ENCODE measurements at regions not wholly inside any gene's neighbourhood (a gene's known extent, or its start where the extent isn't known, plus 50 kb on each side); places are given as distances from the start of the nearest gene placed in this dataset.

- DNase-seq (ENCODE audit: low read depth in 2 of 2) = no peak
Observed at GRCh38 chr1:36743286-36744005, 260.7 kb upstream of the CSF3R start.

- DNase-seq (ENCODE audit: low read depth in 2 of 2) = no peak
Observed at GRCh38 chr1:36741066-36741465, 258.4 kb upstream of the CSF3R start.

GRCh38 chr1:36740446-36740845 lies 257.7 kb upstream of the CSF3R start:
- DNase-seq (ENCODE audit: low read depth in 2 of 2) = no peak

GRCh38 chr1:36739703-36740289 lies 257.1 kb upstream of the CSF3R start:
- DNase-seq (ENCODE audit: low read depth in 2 of 2) = no peak

GRCh38 chr1:36738245-36738644 lies 255.5 kb upstream of the CSF3R start:
- no peak for DNase-seq (ENCODE audit: low read depth in 2 of 2)

- no peak for DNase-seq (ENCODE audit: low read depth in 2 of 2)
Observed at GRCh38 chr1:36737767-36738166, 255.1 kb upstream of the CSF3R start.

- DNase-seq (ENCODE audit: low read depth in 2 of 2) = no peak
Observed at GRCh38 chr1:36737038-36737555, 254.4 kb upstream of the CSF3R start.

GRCh38 chr1:36735939-36736730 lies 253.4 kb upstream of the CSF3R start:
- no peak for DNase-seq (ENCODE audit: low read depth in 2 of 2)

- DNase-seq (ENCODE audit: low read depth in 2 of 2) = no peak
Observed at GRCh38 chr1:36735436-36735835, 252.7 kb upstream of the CSF3R start.

- DNase-seq (ENCODE audit: low read depth in 2 of 2) = no peak
Observed at GRCh38 chr1:36734356-36734755, 251.6 kb upstream of the CSF3R start.

GRCh38 chr1:36733748-36734147 lies 251.0 kb upstream of the CSF3R start:
- DNase-seq (ENCODE audit: low read depth in 2 of 2) = no peak

GRCh38 chr1:36732015-36732356 lies 249.3 kb upstream of the CSF3R start:
- no peak for DNase-seq (ENCODE audit: low read depth in 2 of 2)

GRCh38 chr1:36731226-36732014 lies 248.7 kb upstream of the CSF3R start:
- DNase-seq (ENCODE audit: low read depth in 2 of 2) = no peak

GRCh38 chr1:36730599-36730998 lies 247.9 kb upstream of the CSF3R start:
- DNase-seq (ENCODE audit: low read depth in 2 of 2) = no peak

- no peak for DNase-seq (ENCODE audit: low read depth in 2 of 2)
Observed at GRCh38 chr1:36729716-36730510, 247.2 kb upstream of the CSF3R start.

GRCh38 chr1:36729289-36729688 lies 246.6 kb upstream of the CSF3R start:
- no peak for DNase-seq (ENCODE audit: low read depth in 2 of 2)

GRCh38 chr1:36728846-36729245 lies 246.1 kb upstream of the CSF3R start:
- no peak for DNase-seq (ENCODE audit: low read depth in 2 of 2)

- DNase-seq (ENCODE audit: low read depth in 2 of 2) = no peak
Observed at GRCh38 chr1:36728051-36728450, 245.3 kb upstream of the CSF3R start.

- DNase-seq (ENCODE audit: low read depth in 2 of 2) = no peak
Observed at GRCh38 chr1:36725151-36725550, 242.4 kb upstream of the CSF3R start.

- DNase-seq (ENCODE audit: low read depth in 2 of 2) = no peak
Observed at GRCh38 chr1:36723813-36724212, 241.1 kb upstream of the CSF3R start.

- DNase-seq (ENCODE audit: low read depth in 2 of 2) = no peak
Observed at GRCh38 chr1:36722871-36723270, 240.2 kb upstream of the CSF3R start.
